ENCODE measurements at regions not wholly inside any gene's neighbourhood (a gene's known extent, or its start where the extent isn't known, plus 50 kb on each side); places are given as distances from the start of the nearest gene placed in this dataset.

- DNase-seq (ENCODE audit: low spot score in 2 of 2), result no peak
- WGBS, 2 donors, result 97 to 98% methylated on average over 2 of the region's 2 CpGs
- H3K9me3 ChIP-seq, result peaks cover 0 to 7% (median 0%) of the 10 kb centered on the region in 4 donors
- H3K4me3 ChIP-seq, result no peak overlapping the region
- H3K4me1 ChIP-seq, result no peaks in the 10 kb centered on the region
- H3K36me3 ChIP-seq, result no peaks in the 10 kb centered on the region
- no peak for TF ChIP-seq EP300 (IDR thresholded peaks at IDR 0.05)
- TF ChIP-seq CTCF (IDR thresholded peaks at IDR 0.05), result no peak
- no peak for TF ChIP-seq POLR2A (IDR thresholded peaks at IDR 0.05)
- no peak overlapping the region for H3K27ac ChIP-seq
- H3K27me3 ChIP-seq, result no peaks in the 10 kb centered on the region
These were observed 99.4 kb upstream of the C1orf87 start for GRCh38 chr1:60173006-60173405.

GRCh38 chr1:60171801-60172200 is 98.2 kb upstream of the C1orf87 start:
- WGBS, 2 donors, result 50 to 60% methylated on average over 4 of the region's 4 CpGs
- Histone ChIP-seq H3K36me3 (no peaks in the 10 kb centered on the region), H3K27ac (no peak overlapping the region), H3K9me3 (peaks cover 0 to 7% (median 0%) of the 10 kb centered on the region in 4 donors), H3K4me3 (no peak overlapping the region), H3K4me1 (no peaks in the 10 kb centered on the region), H3K27me3 (no peaks in the 10 kb centered on the region)
- TF ChIP-seq CTCF (IDR thresholded peaks at IDR 0.05), result no peak
- no peak for TF ChIP-seq EP300 (IDR thresholded peaks at IDR 0.05)
- TF ChIP-seq POLR2A (IDR thresholded peaks at IDR 0.05), result no peak
- no peak for DNase-seq (ENCODE audit: low spot score in 2 of 2)

DNA sequence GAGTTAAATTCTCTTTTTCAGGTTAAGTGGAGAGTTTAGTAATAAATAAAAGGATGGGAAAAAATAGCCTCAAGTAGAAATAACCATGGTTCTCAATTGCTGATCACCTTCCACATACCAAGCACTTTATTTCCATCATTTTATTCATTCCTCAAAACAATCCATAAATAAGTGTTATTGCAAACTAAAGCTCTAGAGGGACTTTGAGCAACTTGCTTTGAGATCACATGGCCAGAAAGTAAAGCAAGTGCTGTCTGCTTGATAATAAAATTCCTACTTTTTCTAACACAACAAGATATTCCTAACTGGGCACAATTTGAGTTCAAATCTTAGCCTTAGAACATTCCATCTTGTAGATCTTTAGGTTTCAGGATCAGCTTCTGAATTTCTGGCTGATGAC is 97.1 kb upstream of the C1orf87 start:
- no peak overlapping the region for H3K4me3 ChIP-seq
- TF ChIP-seq EP300 (IDR thresholded peaks at IDR 0.05) (no peak), CTCF (IDR thresholded peaks at IDR 0.05) (no peak), POLR2A (IDR thresholded peaks at IDR 0.05) (no peak)
- no peak for DNase-seq (ENCODE audit: low spot score in 2 of 2)

DNA sequence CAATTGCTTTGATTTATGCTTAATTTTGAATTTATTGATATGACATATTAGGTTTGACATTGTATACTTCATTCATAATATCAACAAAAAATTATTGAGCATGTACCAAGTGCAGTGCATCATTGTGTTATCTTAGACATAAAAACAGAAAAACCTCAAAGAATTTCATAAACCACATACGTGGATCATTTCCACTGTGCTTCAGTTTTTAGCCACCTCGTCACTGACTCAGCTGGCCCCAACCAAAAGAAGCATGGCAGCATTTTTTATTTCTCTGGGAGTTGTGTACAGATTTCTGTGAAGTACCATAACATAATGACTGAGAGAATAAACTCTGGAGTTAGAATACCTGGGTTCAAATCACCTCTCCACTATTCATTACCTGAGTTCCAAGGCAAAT is 95.6 kb upstream of the C1orf87 start:
- Histone ChIP-seq H3K27me3 (no peaks in the 10 kb centered on the region), H3K4me1 (no peaks in the 10 kb centered on the region), H3K9me3 (peaks cover 0 to 7% (median 0%) of the 10 kb centered on the region in 4 donors), H3K27ac (no peak overlapping the region), H3K36me3 (no peaks in the 10 kb centered on the region), H3K4me3 (no peak overlapping the region)
- DNase-seq (ENCODE audit: low spot score in 2 of 2), result no peak
- TF ChIP-seq CTCF (IDR thresholded peaks at IDR 0.05), result no peak
- no peak for TF ChIP-seq EP300 (IDR thresholded peaks at IDR 0.05)
- TF ChIP-seq POLR2A (IDR thresholded peaks at IDR 0.05), result no peak
- WGBS, 2 donors, result 60 to 75% methylated on average over 2 of the region's 2 CpGs

More for the DNA sequence above, 97.1 kb upstream of the C1orf87 start:
- H3K27me3 ChIP-seq, result no peaks in the 10 kb centered on the region
- no peaks in the 10 kb centered on the region for H3K4me1 ChIP-seq
- H3K36me3 ChIP-seq, result no peaks in the 10 kb centered on the region
- no peak overlapping the region for H3K27ac ChIP-seq
- peaks cover 0 to 7% (median 0%) of the 10 kb centered on the region in 4 donors for H3K9me3 ChIP-seq

GRCh38 chr1:60162936-60163335 is 89.4 kb upstream of the C1orf87 start:
- DNase-seq (ENCODE audit: low spot score in 2 of 2), result no peak
- H3K36me3 ChIP-seq, result no peaks in the 10 kb centered on the region
- no peak overlapping the region for H3K4me3 ChIP-seq
- TF ChIP-seq CTCF (IDR thresholded peaks at IDR 0.05) (no peak), EP300 (IDR thresholded peaks at IDR 0.05) (no peak), POLR2A (IDR thresholded peaks at IDR 0.05) (no peak)
- H3K4me1 ChIP-seq, result no peaks in the 10 kb centered on the region
- WGBS, 2 donors, result 53 to 64% methylated on average over 2 of the region's 2 CpGs
- no peaks in the 10 kb centered on the region for H3K9me3 ChIP-seq
- no peak overlapping the region for H3K27ac ChIP-seq
- no peaks in the 10 kb centered on the region for H3K27me3 ChIP-seq

All from tibial nerve (tissue), 4 donors.